Loucy (cell line): ENCODE measurements at regions not wholly inside any gene's neighbourhood (a gene's known extent, or its start where the extent isn't known, plus 50 kb on each side); places are given as distances from the start of the nearest gene placed in this dataset.

ENCODE experiments used
- CTCF ChIP-seq: fragments of 200-600 bp; sonication (generic); conservative IDR thresholded peaks from 2 replicates; pipeline ENCODE4 v1.5.1; 2014; ENCODE audit warnings: mild to moderate bottlenecking, antibody characterized with exemption, low read length
- EZH2phosphoT487 ChIP-seq: fragments of 200-600 bp; IDR thresholded peaks from 2 replicates; pipeline ENCODE4 v1.6.1; 2018; ENCODE audit warnings: antibody characterized with exemption, mild to moderate bottlenecking, moderate library complexity, borderline replicate concordance

- TF ChIP-seq CTCF, result no peak
- no peak for TF ChIP-seq EZH2phosphoT487
These were observed 94.7 kb downstream of the PTPRS start for GRCh38 chr19:5245631-5246553.
